NCI-H1048 (cell line): ENCODE measurements at regions not wholly inside any gene's neighbourhood (a gene's known extent, or its start where the extent isn't known, plus 50 kb on each side); places are given as distances from the start of the nearest gene placed in this dataset.

Source experiments
- DNase-seq: peaks from one replicate; lab custom pipeline; 2025; lab: John Stamatoyannopoulos, UW

GRCh38 chr12:13503094-13503835 lies 306.7 kb downstream of the EMP1 start:
- DNase-seq, result no peak

- DNase-seq, result no peak
Measured at GRCh38 chr12:13499008-13499407, 302.5 kb downstream of the EMP1 start.

DNA sequence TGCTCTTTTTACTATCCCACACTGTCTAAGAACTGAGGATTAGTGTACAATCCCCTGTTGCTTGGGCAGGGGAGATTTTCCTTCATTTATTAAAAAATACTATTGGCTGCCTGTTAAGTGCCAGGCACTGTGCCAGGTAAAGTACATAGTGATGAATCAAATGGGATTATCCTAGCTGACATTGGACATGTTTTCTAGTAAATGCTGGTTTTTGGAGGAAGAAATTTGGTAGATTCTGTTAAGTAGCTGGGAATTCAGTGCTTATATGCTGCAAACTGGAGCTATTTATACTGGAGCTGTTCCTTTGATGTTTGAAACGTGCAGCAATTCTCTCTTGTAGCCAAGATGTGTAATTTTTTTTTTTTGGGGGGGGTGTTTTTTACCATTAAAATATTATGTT lies 299.6 kb downstream of the EMP1 start:
- no peak for DNase-seq

GRCh38 chr12:13489246-13489645 lies 292.7 kb downstream of the EMP1 start:
- DNase-seq, result no peak

- no peak for DNase-seq
Measured at GRCh38 chr12:13487326-13487725, 290.8 kb downstream of the EMP1 start.

- DNase-seq, result no peak
Measured at GRCh38 chr12:13486794-13487193, 290.3 kb downstream of the EMP1 start.

GRCh38 chr12:13478650-13479181 lies 282.2 kb downstream of the EMP1 start:
- DNase-seq, result no peak

GRCh38 chr12:13474381-13474780 lies 277.9 kb downstream of the EMP1 start:
- DNase-seq, result no peak

DNA sequence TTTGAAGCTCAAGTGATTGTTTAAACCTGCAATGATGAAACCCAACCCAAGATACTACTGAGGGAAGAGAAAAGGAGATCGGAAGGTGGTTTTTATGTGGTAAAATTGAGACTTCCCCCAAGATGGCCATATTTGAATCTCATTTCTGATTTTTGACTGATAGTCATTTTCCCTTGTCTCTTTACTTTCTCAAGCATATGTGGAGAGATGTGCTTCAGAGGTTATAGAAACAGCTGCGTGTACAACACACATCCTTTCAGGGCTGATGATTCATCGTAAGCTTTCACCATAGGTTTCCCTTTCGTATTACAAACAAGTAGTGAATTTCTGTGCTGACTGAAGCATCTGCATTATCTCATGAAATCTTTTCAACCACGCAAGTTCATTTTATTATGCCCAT lies 276.2 kb downstream of the EMP1 start:
- no peak for DNase-seq

GRCh38 chr12:13471471-13471870 lies 274.9 kb downstream of the EMP1 start:
- no peak for DNase-seq

DNA sequence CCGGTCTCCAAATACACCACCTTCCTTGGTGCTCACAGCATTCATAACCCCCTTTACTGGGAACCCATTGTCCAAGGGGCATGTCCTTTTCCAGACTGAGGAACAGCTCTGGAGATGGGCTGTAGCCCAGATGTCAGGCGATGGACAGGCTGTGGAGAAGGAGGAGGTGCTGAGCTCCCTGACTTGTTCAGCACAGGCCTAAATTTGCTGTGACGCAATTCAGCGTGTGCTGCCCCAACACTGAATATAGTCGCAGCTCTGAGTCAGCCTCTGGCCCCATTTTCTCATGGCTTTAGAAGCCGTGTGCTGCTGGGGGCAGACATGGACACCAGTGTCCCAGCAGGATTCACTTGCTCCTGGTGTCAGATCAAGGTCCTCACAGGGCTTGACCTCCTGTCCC lies 269.1 kb downstream of the EMP1 start:
- DNase-seq, result no peak

GRCh38 chr12:13463189-13463588 lies 266.7 kb downstream of the EMP1 start:
- DNase-seq, result no peak

DNA sequence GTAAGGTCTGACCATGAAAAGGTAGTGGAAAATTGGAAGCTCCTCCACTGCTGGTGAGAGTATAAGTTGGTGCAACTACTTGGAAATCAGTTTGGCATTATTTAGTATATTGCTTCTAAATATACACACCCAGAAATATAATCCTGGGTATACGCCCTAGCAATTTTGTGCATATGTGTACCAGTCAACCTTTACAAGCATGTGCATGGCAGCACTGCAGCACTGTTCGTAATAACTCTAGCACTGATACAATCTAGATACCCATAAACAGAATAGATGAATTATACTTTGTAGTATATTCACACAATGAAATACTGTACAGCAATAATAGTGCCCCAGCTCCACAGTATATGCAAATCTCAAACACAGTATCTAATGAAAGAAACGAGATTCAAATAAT lies 265.9 kb downstream of the EMP1 start:
- no peak for DNase-seq

DNA sequence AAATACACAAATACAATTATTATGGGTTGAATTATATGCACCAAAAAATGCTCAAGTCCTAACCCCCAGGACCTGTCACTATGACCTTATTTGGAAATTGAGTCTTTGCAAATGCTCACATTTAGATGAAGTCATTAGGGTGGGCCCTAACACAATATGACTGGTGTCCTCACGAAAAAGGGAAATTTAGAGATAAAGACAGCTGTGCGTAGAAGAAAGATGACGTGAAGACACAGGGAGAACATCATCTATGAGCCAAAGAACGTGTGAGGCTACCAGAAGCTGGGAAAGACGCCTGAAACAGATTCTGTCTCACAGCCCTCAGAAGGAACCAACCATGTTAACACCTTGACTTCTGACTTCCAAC lies 259.2 kb downstream of the EMP1 start:
- DNase-seq, result no peak

GRCh38 chr12:13454991-13455777 lies 258.7 kb downstream of the EMP1 start:
- DNase-seq, result no peak

- DNase-seq, result no peak
Measured at GRCh38 chr12:13452955-13453570, 256.5 kb downstream of the EMP1 start.

GRCh38 chr12:13451776-13452175 lies 255.2 kb downstream of the EMP1 start:
- no peak for DNase-seq

DNA sequence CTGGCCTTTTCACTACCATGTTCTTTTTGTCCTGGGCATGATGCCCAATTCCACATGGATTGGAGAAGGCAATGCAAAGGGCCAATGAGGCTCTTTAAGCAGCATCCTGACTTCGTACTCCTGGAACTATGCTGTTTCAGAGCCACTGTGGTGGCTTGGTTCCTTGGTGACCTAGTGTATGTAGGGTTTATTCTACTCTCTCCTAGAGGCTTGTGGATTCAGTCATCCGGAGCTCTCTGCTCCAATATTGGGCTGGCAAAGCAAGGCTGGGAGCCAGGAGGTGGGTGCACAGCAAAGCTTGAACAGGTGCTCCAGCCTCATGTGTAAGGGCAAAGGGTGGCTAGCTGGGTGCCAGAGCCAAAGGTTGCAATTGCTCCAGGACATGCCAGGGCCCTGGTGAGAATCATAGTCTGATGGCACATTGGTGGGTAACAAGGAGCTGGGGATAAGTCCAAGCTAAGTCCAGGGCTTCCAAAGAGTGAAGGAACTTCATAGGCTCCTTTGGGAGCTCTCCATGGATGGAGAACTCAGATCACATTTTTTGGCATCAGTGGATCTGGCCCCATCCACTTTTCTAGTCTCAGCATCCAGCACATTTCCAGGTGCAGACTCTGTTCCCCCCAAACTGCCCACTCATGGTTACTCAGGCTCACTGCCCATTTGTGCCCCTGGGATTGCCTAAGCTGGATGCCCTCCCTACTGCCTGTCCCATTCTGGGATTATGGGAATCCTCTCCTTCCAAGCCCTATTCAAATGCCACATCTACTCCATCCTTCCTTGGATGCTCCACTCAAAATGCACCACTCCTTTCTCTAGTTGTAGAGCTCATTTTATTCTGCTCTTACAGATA lies 253.9 kb downstream of the EMP1 start:
- no peak for DNase-seq

DNA sequence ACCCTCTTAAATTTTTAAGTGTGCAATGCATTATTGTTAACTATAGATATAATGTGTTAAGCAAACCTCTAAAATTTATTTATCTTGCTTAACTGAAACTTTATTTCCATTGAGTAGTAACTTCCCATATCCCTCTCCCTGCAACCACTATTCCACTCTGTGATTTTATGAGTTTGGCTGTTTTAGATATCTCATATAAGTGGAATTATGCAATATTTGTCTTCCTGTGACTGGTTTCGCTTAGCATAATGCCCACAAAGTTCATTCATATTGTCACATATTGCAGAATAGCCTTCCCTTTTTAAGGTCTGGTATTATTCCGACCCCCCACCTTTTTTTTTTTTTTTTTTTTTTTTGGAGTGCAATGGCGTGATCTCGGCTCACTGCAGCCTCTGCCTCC lies 247.6 kb downstream of the EMP1 start:
- DNase-seq, result no peak

GRCh38 chr12:13443498-13443897 lies 247.0 kb downstream of the EMP1 start:
- DNase-seq, result no peak

DNA sequence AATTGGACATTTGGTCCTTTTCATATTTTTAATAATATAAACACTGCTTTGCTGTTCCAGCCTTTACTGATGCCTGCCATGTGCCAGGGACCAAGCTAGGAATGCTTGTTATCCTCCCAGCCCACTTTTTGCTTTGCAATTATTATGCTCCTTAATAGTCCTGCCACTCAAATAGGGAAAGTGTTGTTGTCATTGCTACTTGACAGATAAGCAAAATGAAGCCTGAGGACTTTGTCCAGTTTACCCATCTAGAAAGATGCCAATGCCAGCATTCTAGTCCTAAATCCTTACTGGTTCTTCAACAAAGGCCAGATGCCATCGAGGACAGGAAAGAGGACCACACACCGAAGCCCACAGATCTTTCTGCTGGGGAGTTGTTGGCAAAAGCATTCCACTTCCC lies 246.5 kb downstream of the EMP1 start:
- DNase-seq, result no peak

DNA sequence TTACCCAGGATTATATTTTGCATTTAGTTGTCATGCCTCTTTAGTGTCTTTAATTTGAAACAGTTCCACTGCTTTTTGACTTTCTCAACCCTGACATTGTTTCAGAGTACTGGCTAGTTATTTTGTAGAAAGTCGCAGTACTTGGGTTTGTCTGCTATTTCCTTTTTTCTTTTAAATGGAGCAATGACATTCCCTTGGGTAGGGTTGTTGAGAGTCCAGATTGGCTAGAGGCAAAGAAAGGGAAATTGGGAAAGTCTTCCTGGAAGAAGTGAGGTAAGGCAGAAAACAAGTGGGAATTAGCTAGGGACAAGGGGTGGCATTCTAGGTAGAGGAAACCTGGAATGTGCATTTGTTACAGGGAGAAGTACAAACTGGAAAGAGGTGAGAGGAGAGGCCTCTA lies 245.9 kb downstream of the EMP1 start:
- DNase-seq, result no peak
